GM12873 (cell line): ENCODE measurements at regions not wholly inside any gene's neighbourhood (a gene's known extent, or its start where the extent isn't known, plus 50 kb on each side); places are given as distances from the start of the nearest gene placed in this dataset.

Experiments used
- CTCF ChIP-seq: IDR thresholded peaks from 2 replicates; pipeline ENCODE4 v1.5.1; 2012; ENCODE audit warnings: low read depth, mild to moderate bottlenecking, moderate library complexity, low read length, control low read depth; ENCODE audit not compliant: insufficient read depth; ENCODE audit errors: missing control alignments

GRCh38 chr9:38342532-38342931, 50.0 kb upstream of the ALDH1B1 start:
- TF ChIP-seq CTCF = no peak

- no peak for TF ChIP-seq CTCF
These were observed 50.4 kb upstream of the ALDH1B1 start for GRCh38 chr9:38342096-38342495.

GRCh38 chr9:38339496-38339895, 53.0 kb upstream of the ALDH1B1 start:
- TF ChIP-seq CTCF = no peak

DNA sequence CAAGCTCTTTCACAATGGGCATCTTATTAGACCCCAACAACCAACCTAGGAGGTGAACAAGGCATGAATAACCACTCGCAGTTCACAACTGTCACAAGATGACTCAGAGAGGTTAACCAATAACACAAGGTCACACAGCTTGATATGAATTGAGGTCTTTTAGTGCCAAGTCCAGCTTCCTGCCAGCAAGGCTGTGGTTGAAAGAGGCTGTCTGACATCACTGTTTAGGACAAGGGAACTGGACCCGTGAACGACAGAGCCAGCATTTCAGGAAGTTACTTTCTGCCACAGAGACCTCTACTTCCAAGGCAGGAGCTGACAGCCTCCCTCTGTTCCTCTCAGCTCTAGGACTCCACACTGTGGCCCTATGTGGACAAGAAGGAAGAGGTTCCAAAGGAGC, 53.4 kb upstream of the ALDH1B1 start:
- TF ChIP-seq CTCF = no peak

GRCh38 chr9:38338342-38339018, 54.0 kb upstream of the ALDH1B1 start:
- no peak for TF ChIP-seq CTCF

GRCh38 chr9:38337706-38338264, 54.7 kb upstream of the ALDH1B1 start:
- no peak for TF ChIP-seq CTCF

DNA sequence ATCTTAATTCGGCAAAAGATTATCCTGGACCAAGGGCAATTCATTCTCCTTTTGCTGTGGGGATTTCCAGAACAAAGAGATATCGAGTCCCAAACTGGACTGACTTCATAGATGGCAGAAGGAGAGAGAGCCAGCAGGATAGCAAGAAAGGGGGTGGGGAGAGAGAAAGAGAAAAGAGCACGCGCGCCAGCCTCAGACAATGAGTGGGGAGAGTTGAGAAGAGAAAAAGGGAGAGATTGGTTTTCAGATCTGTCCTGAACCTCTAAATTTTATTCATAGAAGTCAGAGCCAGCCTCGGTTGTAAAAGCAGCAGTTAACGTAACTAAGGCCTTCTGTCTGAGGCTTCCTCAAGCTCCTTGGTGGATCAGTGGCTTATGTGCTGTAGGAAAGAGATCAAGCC, 55.3 kb upstream of the ALDH1B1 start:
- TF ChIP-seq CTCF = no peak

DNA sequence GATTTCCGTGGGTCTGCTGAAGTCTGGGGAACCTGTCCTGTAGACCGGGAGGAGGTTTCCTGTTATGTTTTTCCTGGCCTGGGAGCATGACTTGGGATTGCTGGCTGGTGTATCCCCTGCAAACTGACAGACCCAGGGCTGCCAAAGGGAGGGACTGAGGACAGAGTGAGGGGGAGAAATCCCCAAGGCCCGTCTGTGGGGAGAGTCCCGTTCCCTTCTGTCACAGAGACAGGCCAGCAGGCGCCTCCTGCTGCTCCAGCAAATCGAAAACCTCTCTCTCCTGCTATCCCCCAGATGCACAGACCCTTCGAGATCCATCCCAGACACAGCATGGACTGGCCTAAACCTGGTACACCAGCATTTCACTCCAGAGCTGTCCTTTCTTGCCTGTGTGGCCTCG, 56.2 kb upstream of the ALDH1B1 start:
- no peak for TF ChIP-seq CTCF
